IPS DF 19.7 (cell line): ENCODE measurements at regions not wholly inside any gene's neighbourhood (a gene's known extent, or its start where the extent isn't known, plus 50 kb on each side); places are given as distances from the start of the nearest gene placed in this dataset.

Experiments used
- DNase-seq: peaks from one replicate; pipeline ENCODE4 v3.0.0-alpha.2; 2013; ENCODE audit warnings: low read depth, low spot score

DNA sequence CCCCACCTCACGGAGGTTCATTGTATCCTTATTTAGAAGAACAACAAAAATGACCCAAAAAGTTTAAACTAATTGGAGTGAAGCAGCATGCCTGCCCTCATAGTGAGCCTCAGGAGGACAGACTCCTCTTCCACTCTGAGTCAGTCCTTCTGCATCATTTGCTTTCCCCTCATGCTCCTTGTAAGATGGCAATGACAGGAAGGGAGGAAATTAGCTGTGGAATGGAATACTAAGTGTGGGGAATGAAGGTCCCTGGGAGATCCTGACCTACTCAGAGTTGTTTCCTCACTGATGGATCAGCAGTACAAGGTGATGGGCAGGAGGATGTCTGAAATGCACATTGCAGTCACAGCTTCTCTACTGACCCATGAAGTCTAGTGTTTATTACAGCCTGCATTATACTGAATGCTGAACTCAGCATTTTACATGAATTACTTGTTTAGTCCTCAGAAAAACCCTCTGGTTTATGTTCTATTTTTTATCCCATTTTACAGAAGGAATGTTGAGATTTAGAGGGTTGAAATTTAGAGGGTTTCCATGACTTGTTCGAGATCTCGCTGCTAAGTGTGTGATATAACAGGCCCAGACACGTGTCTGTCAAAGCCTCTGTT, 212.0 kb upstream of the PCSK2 start:
- DNase-seq, result no peak

GRCh38 chr20:17017232-17017631, 209.6 kb upstream of the PCSK2 start:
- peak; percentile 28 for DNase-seq

DNA sequence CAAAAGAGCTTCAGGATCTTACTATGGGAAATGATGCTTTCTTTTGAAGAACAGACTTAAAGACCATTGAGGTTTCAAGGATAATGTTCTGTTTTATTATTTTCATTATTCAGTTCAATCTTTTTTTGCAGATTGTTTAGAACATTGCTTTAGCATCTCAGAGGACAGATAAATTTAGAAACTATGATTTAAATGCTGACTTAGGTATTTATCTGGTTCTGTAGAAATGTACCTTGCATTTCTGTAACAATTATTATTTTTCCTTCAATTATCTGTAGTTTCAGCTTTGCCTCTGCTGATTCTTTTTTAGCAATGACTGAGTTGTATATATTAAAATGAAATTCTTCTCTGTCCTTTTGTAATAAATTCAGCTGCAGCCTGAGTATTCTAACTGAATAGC, 205.4 kb upstream of the PCSK2 start:
- DNase-seq, result no peak

DNA sequence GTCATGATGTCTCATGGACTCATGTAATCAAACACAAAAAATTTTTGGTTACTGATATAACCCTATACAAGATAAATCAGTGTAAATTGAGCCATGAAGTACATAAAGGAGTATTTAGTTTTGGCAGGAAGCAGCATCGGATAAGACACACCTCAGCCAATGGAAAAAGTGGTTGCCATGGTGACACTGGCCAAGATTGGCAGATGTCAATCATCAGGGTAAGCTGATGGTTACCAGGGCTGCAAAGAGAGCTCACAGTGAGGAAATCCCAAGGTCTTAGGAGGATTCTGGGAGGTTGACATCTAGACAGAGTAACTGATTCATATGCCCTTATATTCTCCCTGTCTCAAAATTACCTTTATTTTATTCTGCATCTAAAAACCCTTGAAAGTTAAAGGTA, 203.8 kb upstream of the PCSK2 start:
- no peak for DNase-seq

DNA sequence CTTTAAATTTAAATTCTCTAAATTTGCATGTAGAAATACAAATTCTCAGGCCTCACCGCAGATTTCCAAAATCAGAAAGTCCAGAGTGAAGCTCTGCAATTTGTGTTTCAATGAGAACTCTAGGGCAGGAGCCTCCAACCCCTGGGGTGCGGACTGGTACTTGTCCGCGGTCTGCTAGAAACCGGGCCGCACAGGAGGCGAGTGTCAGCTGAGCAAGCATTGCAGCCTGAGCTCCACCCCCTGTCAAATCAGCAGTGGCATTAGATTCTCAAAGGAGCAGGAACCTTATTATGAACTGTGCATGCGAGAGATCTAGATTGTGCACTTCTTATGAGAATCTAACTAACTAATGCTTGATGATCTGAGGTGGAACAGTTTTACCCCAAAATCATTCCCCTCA, 203.0 kb upstream of the PCSK2 start:
- DNase-seq, result peak; percentile 23

GRCh38 chr20:17024513-17025119, 202.2 kb upstream of the PCSK2 start:
- DNase-seq, result peak; percentile 72

- no peak for DNase-seq
Observed at GRCh38 chr20:17026346-17026745, 200.5 kb upstream of the PCSK2 start.

GRCh38 chr20:17029698-17030097, 197.1 kb upstream of the PCSK2 start:
- DNase-seq, result no peak

GRCh38 chr20:17036541-17036940, 190.3 kb upstream of the PCSK2 start:
- DNase-seq, result no peak

DNA sequence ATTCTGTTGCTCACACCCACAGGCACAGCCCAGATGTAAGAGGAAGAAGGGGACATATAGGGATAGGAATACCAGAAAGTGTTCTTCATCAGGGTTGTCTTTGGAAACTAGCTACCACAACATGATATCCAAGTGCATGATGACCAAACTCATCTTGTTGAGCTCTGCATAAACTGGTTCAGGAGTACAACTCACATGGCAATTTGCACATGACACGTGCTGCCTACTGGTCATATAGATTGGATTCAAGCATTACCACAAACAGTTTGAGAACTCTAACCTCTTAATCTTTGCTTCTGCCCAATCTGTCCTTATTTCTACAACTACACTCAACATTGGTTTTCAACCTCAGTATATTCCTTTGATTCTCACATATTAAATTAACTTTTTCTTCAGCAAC, 184.7 kb upstream of the PCSK2 start:
- no peak for DNase-seq

DNA sequence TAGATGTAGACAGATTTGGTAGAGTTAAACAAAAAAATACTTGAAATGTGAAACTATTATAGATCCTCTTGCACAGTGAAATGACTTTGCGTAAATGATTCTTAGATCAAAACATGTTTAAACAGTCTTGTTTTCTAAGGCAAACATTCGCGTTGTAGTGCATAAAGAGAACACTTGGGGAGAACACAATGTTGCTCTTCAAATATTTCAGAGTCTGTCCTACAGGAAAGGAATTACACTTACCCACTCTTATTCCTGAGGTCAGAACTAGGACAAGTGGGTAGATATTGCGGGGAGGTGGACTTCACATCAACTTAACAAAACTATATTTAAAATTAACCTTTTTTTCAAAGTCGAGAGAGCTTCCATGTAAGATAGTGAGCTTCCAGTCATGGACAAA, 183.5 kb upstream of the PCSK2 start:
- DNase-seq, result no peak

- DNase-seq, result no peak
Observed at GRCh38 chr20:17044891-17045290, 181.9 kb upstream of the PCSK2 start.

- DNase-seq, result no peak
Observed at GRCh38 chr20:17059465-17059864, 167.4 kb upstream of the PCSK2 start.

DNA sequence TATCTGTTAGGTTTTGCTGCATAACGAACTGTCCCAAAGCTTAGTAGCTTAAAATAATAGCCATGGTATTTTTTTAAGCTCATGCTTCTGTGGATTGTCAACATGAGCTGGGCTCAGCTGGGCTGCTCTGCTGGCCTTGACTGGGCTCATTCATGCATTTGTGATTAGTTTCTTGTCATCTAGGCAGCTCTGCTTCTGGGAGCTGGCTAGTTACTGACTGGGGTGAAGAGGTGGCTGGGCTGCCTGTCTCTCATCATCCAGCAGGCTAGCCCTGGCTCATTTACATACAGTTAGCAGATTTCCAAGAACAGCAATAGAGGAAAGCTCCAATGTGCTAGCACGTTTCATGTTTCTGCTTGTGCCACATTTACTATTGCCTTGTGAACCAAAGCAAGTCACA, 165.1 kb upstream of the PCSK2 start:
- DNase-seq, result no peak

DNA sequence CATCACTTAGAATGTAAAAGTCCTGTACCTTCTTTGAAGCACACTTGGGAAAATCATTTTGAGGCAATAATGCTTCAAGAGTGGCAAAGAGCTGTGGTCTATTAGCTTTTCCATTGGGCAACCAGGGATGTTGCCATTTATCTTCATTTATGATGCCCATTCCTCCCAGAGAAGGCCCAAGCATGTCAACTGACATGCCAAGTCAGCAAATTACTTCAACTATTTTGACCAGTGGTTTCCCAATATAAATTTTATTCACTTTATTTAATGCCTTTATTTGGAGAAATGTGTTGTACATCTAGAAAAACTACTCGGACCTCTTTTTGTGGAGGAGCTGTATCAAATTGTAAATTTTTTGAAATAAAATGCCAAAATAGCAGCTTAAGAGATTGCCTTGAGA, 164.1 kb upstream of the PCSK2 start:
- no peak for DNase-seq

- DNase-seq, result no peak
Observed at GRCh38 chr20:17066902-17067301, 159.9 kb upstream of the PCSK2 start.

DNA sequence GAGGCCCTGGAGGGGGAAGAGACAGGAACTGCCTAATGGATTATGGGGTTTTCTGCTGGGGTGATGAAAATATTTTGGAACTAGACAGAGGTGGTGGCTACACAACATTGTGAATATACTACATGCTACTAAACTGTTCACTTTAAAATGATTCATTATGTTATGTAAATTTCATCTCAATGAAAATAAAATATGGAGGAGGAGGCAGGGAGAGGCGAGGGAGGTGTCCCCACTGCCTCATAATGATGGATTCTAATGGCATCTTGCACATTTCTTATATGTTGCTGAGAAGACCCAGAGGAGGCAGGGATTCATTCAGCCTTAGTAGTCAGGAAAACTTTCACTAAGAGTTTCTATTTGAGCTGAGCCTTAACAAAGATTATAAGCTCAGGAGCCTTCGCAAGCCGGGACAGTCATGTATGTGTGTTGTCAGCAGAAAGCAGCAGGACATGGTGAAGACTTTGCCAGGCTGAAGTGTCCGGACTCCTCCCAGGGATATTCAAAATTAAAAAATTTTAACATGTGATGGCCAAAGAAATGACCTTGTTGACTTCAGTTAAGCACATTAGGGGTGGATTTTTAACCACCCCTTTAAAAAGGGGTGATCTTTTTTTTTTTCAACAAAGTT, 158.6 kb upstream of the PCSK2 start:
- DNase-seq, result no peak

GRCh38 chr20:17077030-17077429, 149.8 kb upstream of the PCSK2 start:
- no peak for DNase-seq

DNA sequence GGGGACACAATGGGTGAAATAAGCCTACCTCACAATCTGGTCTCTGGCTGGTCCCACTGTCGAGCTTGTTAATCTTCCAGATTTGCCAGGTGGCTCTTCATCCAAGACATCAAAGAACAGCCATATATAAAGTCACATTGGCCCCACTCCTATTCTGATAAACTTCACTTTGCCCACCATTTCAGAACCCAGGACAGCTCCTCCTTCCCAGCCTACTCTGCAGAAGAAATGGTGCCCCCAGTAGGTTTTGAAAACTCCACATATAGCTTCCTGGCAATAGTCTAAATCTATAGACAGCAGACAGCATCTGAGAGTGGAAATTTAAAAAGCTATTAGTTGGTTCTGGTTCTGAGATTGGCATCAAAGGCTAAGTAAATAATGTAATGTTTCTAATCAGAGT, 143.1 kb upstream of the PCSK2 start:
- DNase-seq, result no peak

- DNase-seq, result no peak
Observed at GRCh38 chr20:17084909-17085308, 141.9 kb upstream of the PCSK2 start.

DNA sequence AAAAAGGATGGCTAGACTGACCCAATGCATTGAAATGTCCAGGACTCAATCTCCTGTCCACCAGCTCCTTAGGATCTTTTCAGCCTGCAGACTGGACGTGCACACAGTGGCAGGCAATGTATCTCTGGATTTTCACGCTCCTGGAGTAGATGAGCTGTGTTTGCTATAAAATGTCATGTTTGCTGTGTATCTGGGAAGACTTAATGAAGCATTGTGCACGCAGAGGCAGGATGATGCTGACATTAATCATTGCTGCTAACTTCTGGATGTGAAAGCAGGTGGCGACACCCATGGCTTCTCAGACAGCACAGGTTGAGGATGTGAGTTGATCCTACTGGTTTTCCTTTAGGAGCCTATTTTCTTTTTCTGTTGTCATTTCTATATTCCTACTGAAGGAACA, 133.1 kb upstream of the PCSK2 start:
- no peak for DNase-seq

DNA sequence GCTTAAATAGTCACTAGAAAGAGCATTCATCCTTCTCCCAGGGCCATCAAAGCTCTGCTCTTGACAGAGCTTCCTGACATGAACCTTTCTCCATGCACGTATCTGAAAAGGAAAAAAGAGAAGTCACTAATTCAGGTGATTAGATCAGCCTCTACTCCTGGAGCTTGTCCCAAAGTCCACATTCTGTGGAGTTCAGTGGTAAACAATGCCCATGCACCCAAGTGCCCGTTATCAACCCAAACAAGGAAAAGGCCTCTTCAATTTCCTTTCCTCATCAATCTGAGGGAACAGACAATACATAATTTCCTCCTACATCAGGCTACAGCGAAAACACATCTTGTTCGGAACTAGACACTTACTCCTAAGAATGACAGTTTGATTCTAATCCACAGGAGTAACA, 129.2 kb upstream of the PCSK2 start:
- DNase-seq, result no peak

GRCh38 chr20:17100506-17100905, 126.3 kb upstream of the PCSK2 start:
- no peak for DNase-seq

- DNase-seq, result no peak
Observed at GRCh38 chr20:17107127-17107526, 119.7 kb upstream of the PCSK2 start.
